Gastrocnemius medialis (tissue), 4 donors: ENCODE measurements at regions not wholly inside any gene's neighbourhood (a gene's known extent, or its start where the extent isn't known, plus 50 kb on each side); places are given as distances from the start of the nearest gene placed in this dataset.

Experiments used
- ATAC-seq, 2 donors: fragments of 150-250 bp; one replicate each; pipeline ENCODE4 v1.9.1; 2016
- DNase-seq, 2 donors: peaks; one replicate each; pipeline ENCODE4 v3.0.0-alpha.2; 2019
- H3K27ac ChIP-seq, 4 donors: fragments of 200-600 bp; sonication (generic); 1 replicate in 1 of 4; 2 replicates in 3 of 4; pipeline ENCODE4 v1.5.1; 2016 to 2018; ENCODE audit warnings: mild to moderate bottlenecking in 2 of 4, moderate library complexity in 1 of 4
- H3K27me3 ChIP-seq, 3 donors: fragments of 200-600 bp; sonication (generic) in 2 of 3; 1 replicate in 1 of 3; 2 replicates in 2 of 3; pipeline versions ENCODE4 v1.5.1 to v1.6.0; 2016 to 2019; ENCODE audit warnings: mild to moderate bottlenecking in 1 of 3, moderate library complexity in 1 of 3
- H3K36me3 ChIP-seq, 2 donors: fragments of 200-600 bp; sonication (generic) in 1 of 2; one replicate each; pipeline ENCODE4 v1.5.1; 2017 to 2018
- H3K4me1 ChIP-seq, 2 donors: fragments of 200-600 bp; sonication (generic) in 1 of 2; one replicate each; pipeline ENCODE4 v1.5.1; 2016 to 2017; ENCODE audit warnings: mild to moderate bottlenecking in 2 of 2
- H3K4me3 ChIP-seq, 4 donors: fragments of 200-600 bp; sonication (generic) in 3 of 4; 1 replicate in 1 of 4; 2 replicates in 3 of 4; pipeline ENCODE4 v1.5.1; 2016 to 2019; ENCODE audit warnings: mild to moderate bottlenecking in 2 of 4
- H3K9me3 ChIP-seq, 3 donors: fragments of 200-600 bp; sonication (generic) in 2 of 3; 1 replicate in 1 of 3; 2 replicates in 2 of 3; pipeline ENCODE4 v1.5.1; 2016 to 2019
- POLR2A ChIP-seq, 2 donors: fragments of 450-650 bp; IDR thresholded peaks; one replicate each; pipeline ENCODE4 v1.6.1; 2017; ENCODE audit warnings: antibody characterized with exemption in 2 of 2, mild to moderate bottlenecking in 2 of 2, moderate library complexity in 2 of 2
- in situ Hi-C, 4 donors: fragments of 200-750 bp; cut with MboI; loops; one replicate each; pipeline versions ENCODE4 v1.15.0 to v1.8.0; 2017; ENCODE audit warnings: low sequenced_read_pairs in 4 of 4
- intact Hi-C: fragments of 100-400 bp; cut with DNase I; formaldehyde crosslinking; loops from one replicate; pipeline ENCODE4 v1.15.1; 2023; ENCODE audit warnings: low total_unique reads
- TF ChIP-seq, protein P1 (sequence below), 5 experiments: fragments of 450-650 bp in 3 of 5; fragments of 200-600 bp in 2 of 5; sonication (generic) in 2 of 5; IDR thresholded peaks in 4 of 5; conservative IDR thresholded peaks in 1 of 5; 1 replicate in 4 of 5; 2 replicates in 1 of 5; pipeline ENCODE4 v1.5.1; 2016 to 2019; ENCODE audit warnings: antibody characterized with exemption in 5 of 5, mild to moderate bottlenecking in 3 of 5, moderate library complexity in 3 of 5

DNA sequence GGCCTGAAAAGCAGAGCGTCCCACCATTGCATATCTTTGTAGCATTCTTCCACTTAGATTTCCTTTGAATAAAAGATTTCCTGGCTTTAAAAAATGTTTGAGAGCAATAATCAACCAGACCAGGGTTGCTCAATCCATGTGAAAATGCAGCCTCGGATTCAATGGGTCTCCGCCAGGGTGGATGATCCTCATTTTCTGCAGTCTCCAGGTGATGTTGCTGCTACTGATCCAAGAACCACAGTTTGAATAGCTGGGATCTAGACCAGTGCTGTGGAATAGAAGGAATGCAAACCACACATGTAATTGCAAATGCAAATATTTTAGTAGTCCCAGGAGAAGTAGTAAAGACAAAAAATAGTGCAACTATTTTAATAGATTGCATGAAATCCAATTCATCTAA, 317.6 kb downstream of the IRX1 start:
- Histone ChIP-seq H3K27ac (no peak overlapping the region), H3K4me3 (no peak overlapping the region), H3K36me3 (no peaks in the 10 kb centered on the region), H3K27me3 (no peaks in the 10 kb centered on the region), H3K9me3 (no peaks in the 10 kb centered on the region), H3K4me1 (no peaks in the 10 kb centered on the region)
- intact Hi-C loops, result no loop called here
- in situ Hi-C loops, result no loop called here
- DNase-seq (no peak), ATAC-seq (no peak)
- TF ChIP-seq, protein P1, sequence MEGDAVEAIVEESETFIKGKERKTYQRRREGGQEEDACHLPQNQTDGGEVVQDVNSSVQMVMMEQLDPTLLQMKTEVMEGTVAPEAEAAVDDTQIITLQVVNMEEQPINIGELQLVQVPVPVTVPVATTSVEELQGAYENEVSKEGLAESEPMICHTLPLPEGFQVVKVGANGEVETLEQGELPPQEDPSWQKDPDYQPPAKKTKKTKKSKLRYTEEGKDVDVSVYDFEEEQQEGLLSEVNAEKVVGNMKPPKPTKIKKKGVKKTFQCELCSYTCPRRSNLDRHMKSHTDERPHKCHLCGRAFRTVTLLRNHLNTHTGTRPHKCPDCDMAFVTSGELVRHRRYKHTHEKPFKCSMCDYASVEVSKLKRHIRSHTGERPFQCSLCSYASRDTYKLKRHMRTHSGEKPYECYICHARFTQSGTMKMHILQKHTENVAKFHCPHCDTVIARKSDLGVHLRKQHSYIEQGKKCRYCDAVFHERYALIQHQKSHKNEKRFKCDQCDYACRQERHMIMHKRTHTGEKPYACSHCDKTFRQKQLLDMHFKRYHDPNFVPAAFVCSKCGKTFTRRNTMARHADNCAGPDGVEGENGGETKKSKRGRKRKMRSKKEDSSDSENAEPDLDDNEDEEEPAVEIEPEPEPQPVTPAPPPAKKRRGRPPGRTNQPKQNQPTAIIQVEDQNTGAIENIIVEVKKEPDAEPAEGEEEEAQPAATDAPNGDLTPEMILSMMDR (IDR thresholded peaks at IDR 0.05 in 4 of 5, conservative IDR thresholded peaks at IDR 0.05 in 1 of 5), result no peak
- no peak for TF ChIP-seq POLR2A (IDR thresholded peaks at IDR 0.05)

- no peaks in the 10 kb centered on the region for H3K9me3 ChIP-seq
These were observed 329.4 kb downstream of the IRX1 start for GRCh38 chr5:3925022-3925421.

GRCh38 chr5:3925935-3926334, 330.3 kb downstream of the IRX1 start:
- Histone ChIP-seq H3K36me3 (no peaks in the 10 kb centered on the region), H3K4me3 (no peak overlapping the region), H3K27ac (no peak overlapping the region), H3K27me3 (no peaks in the 10 kb centered on the region), H3K4me1 (no peaks in the 10 kb centered on the region), H3K9me3 (no peaks in the 10 kb centered on the region)
- ATAC-seq (no peak), DNase-seq (no peak)
- no peak for TF ChIP-seq POLR2A (IDR thresholded peaks at IDR 0.05)
- TF ChIP-seq, protein P1 (IDR thresholded peaks at IDR 0.05 in 4 of 5, conservative IDR thresholded peaks at IDR 0.05 in 1 of 5), result no peak
- intact Hi-C loops (no loop called here), in situ Hi-C loops (no loop called here)

More at GRCh38 chr5:3925022-3925421, 329.4 kb downstream of the IRX1 start:
- in situ Hi-C loops, result no loop called here
- Histone ChIP-seq H3K27ac (no peak overlapping the region), H3K4me3 (no peak overlapping the region), H3K4me1 (no peaks in the 10 kb centered on the region), H3K27me3 (no peaks in the 10 kb centered on the region), H3K36me3 (no peaks in the 10 kb centered on the region)
- TF ChIP-seq, protein P1 (IDR thresholded peaks at IDR 0.05 in 4 of 5, conservative IDR thresholded peaks at IDR 0.05 in 1 of 5), result no peak
- TF ChIP-seq POLR2A (IDR thresholded peaks at IDR 0.05), result no peak
- intact Hi-C loops, result no loop called here
- DNase-seq (no peak), ATAC-seq (no peak)

GRCh38 chr5:3929799-3930198, 334.2 kb downstream of the IRX1 start:
- H3K27me3 ChIP-seq, result no peaks in the 10 kb centered on the region
- ATAC-seq (no peak), DNase-seq (no peak)
- no peak overlapping the region for H3K27ac ChIP-seq
- H3K9me3 ChIP-seq, result no peaks in the 10 kb centered on the region
- H3K36me3 ChIP-seq, result no peaks in the 10 kb centered on the region
- intact Hi-C loops (no loop called here), in situ Hi-C loops (no loop called here)
- H3K4me1 ChIP-seq, result no peaks in the 10 kb centered on the region
- H3K4me3 ChIP-seq, result no peak overlapping the region
- no peak for TF ChIP-seq POLR2A (IDR thresholded peaks at IDR 0.05)
- TF ChIP-seq, protein P1 (IDR thresholded peaks at IDR 0.05 in 4 of 5, conservative IDR thresholded peaks at IDR 0.05 in 1 of 5), result no peak

GRCh38 chr5:3931976-3932375, 336.3 kb downstream of the IRX1 start:
- DNase-seq, result no peak
- Histone ChIP-seq H3K9me3 (no peaks in the 10 kb centered on the region), H3K36me3 (no peaks in the 10 kb centered on the region), H3K4me3 (no peak overlapping the region), H3K27ac (no peak overlapping the region), H3K27me3 (no peaks in the 10 kb centered on the region), H3K4me1 (no peaks in the 10 kb centered on the region)
- intact Hi-C loops (no loop called here), in situ Hi-C loops (no loop called here)
- ATAC-seq, result no peak
- TF ChIP-seq POLR2A (IDR thresholded peaks at IDR 0.05), result no peak
- TF ChIP-seq, protein P1 (IDR thresholded peaks at IDR 0.05 in 4 of 5, conservative IDR thresholded peaks at IDR 0.05 in 1 of 5), result no peak
